ENCODE measurements at regions not wholly inside any gene's neighbourhood (a gene's known extent, or its start where the extent isn't known, plus 50 kb on each side); places are given as distances from the start of the nearest gene placed in this dataset.

DNA sequence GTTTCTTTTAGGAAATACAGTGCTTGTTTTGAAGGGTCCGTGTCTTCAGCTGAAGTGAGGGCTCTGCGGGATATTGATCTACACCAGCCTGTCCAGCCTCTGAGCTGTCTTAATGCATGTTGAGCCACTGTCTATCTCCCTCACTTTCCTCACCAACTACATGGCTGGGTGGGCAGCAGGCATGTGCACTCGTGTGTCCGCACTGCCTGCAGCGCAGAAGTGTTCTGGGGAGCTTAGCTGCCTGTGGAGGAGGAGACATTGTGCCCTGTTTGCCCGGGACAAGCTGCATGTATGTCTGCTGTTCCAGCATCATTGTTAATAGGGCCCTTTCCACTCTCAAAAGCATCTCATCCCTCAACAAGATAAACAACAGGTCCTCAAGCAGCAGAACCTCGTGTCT lies 133.1 kb upstream of the EEPD1 start:
- DNase-seq (ENCODE audit: low read depth in 2 of 2), result no peak
- Histone ChIP-seq H3K4me2 (ENCODE audit: extremely low read depth, insufficient read depth, low read length) (no peak overlapping the region), H2AFZ (ENCODE audit: low read length) (no peak overlapping the region), H3K27me3 (ENCODE audit: control insufficient read depth, insufficient read depth, low read length) (no peaks in the 10 kb centered on the region), H3K9ac (ENCODE audit: insufficient read depth, low read length) (no peak overlapping the region), H4K20me1 (ENCODE audit: control insufficient read depth, extremely low read depth, insufficient read depth, low read length) (no peaks in the 10 kb centered on the region), H3K4me1 (ENCODE audit: control insufficient read depth, extremely low read depth, insufficient read depth, low read length) (peaks cover 3% of the 10 kb centered on the region), H3K36me3 (ENCODE audit: control insufficient read depth, insufficient read depth, low read length) (no peaks in the 10 kb centered on the region), H3K79me2 (ENCODE audit: control insufficient read depth, insufficient read depth, low read length) (no peaks in the 10 kb centered on the region), H3K9me3 (ENCODE audit: control insufficient read depth, insufficient read depth, low read depth, low read length) (no peaks in the 10 kb centered on the region), H3K4me3 (replicated peaks in 1 of 4; ENCODE audit: control extremely low read depth in 1 of 4, insufficient read depth in 1 of 4, low read depth in 3 of 4, low read length in 4 of 4) (no peak overlapping the region), H3K27ac (ENCODE audit: insufficient read depth, low read length) (no peak overlapping the region)
- TF ChIP-seq, protein P1, sequence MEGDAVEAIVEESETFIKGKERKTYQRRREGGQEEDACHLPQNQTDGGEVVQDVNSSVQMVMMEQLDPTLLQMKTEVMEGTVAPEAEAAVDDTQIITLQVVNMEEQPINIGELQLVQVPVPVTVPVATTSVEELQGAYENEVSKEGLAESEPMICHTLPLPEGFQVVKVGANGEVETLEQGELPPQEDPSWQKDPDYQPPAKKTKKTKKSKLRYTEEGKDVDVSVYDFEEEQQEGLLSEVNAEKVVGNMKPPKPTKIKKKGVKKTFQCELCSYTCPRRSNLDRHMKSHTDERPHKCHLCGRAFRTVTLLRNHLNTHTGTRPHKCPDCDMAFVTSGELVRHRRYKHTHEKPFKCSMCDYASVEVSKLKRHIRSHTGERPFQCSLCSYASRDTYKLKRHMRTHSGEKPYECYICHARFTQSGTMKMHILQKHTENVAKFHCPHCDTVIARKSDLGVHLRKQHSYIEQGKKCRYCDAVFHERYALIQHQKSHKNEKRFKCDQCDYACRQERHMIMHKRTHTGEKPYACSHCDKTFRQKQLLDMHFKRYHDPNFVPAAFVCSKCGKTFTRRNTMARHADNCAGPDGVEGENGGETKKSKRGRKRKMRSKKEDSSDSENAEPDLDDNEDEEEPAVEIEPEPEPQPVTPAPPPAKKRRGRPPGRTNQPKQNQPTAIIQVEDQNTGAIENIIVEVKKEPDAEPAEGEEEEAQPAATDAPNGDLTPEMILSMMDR (conservative IDR thresholded peaks at IDR 0.05 in 1 of 2, IDR thresholded peaks at IDR 0.05 in 1 of 2; ENCODE audit: low read depth in 1 of 2, low read length in 2 of 2), result no peak
- TF ChIP-seq EZH2 (IDR thresholded peaks at IDR 0.05; ENCODE audit: low read length, missing control alignments), result no peak

DNA sequence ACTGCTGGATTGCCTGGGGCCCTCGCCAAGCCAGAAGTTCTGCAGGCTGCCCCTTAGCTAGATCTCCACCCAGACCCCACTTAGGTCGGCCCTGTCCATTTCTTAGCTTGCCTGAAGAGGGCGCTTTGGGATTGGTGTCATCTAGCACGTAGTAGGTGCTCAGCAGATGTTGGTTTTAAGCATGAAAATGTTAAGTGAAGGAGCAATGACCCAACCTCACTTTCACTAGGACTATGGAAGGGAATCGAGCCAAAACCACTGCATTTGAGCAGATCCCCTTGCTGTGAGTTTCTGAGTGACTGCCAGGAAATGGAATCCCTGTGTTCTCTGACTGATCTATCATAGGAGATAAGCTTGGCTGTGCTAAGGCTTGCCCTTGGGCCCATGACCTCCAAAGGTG lies 131.7 kb upstream of the EEPD1 start:
- DNase-seq (ENCODE audit: low read depth in 2 of 2), result peak; percentile 16 to 43
- no peaks in the 10 kb centered on the region for H3K27me3 ChIP-seq (ENCODE audit: control insufficient read depth, insufficient read depth, low read length)
- H3K79me2 ChIP-seq (ENCODE audit: control insufficient read depth, insufficient read depth, low read length), result no peaks in the 10 kb centered on the region
- peaks cover 2% of the 10 kb centered on the region for H3K4me1 ChIP-seq (ENCODE audit: control insufficient read depth, extremely low read depth, insufficient read depth, low read length)
- H3K27ac ChIP-seq (ENCODE audit: insufficient read depth, low read length), result no peak overlapping the region
- no peak overlapping the region for H3K4me3 ChIP-seq (replicated peaks in 1 of 4; ENCODE audit: control extremely low read depth in 1 of 4, insufficient read depth in 1 of 4, low read depth in 3 of 4, low read length in 4 of 4)
- H3K9me3 ChIP-seq (ENCODE audit: control insufficient read depth, insufficient read depth, low read depth, low read length), result no peaks in the 10 kb centered on the region
- no peaks in the 10 kb centered on the region for H3K36me3 ChIP-seq (ENCODE audit: control insufficient read depth, insufficient read depth, low read length)
- H4K20me1 ChIP-seq (ENCODE audit: control insufficient read depth, extremely low read depth, insufficient read depth, low read length), result no peaks in the 10 kb centered on the region
- H3K4me2 ChIP-seq (ENCODE audit: extremely low read depth, insufficient read depth, low read length), result no peak overlapping the region
- no peak overlapping the region for H2AFZ ChIP-seq (ENCODE audit: low read length)
- H3K9ac ChIP-seq (ENCODE audit: insufficient read depth, low read length), result no peak overlapping the region
- no peak for TF ChIP-seq EZH2 (IDR thresholded peaks at IDR 0.05; ENCODE audit: low read length, missing control alignments)
- TF ChIP-seq, protein P1 (conservative IDR thresholded peaks at IDR 0.05 in 1 of 2, IDR thresholded peaks at IDR 0.05 in 1 of 2; ENCODE audit: low read depth in 1 of 2, low read length in 2 of 2), result peak; percentile 27 to 47

DNA sequence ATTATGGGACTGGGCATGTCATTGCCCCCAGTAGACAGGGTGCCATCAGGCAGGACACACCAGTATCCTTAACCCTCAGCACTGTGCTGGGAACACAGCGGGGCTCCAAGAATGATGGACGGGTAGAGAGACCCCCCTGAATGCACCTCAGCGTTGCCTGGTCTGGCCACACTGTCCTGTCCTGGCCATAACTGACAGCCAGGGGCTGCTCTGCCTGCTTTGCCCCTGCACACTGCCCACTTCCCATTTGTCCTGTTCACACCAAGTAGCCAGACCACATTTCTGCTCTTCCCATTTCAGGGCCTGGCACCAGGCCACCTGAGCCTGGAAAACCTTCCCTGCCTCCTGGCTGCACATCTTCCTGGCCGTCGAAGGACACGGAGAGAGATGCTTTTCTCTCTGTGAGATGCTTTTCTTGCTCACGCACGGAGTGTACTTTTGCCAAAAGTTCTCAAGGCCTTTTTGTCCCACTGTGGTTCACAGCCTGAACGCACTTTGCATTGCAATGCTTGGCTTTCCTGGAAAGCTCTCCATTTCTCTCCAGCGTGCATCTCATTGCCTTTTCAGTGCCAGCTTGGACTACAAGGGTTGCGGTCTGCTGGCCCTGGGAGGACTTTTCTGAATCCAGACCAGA lies 131.0 kb upstream of the EEPD1 start:
- H2AFZ ChIP-seq (ENCODE audit: low read length), result no peak overlapping the region
- TF ChIP-seq, protein P1 (conservative IDR thresholded peaks at IDR 0.05 in 1 of 2, IDR thresholded peaks at IDR 0.05 in 1 of 2; ENCODE audit: low read depth in 1 of 2, low read length in 2 of 2), result no peak
- no peak for TF ChIP-seq EZH2 (IDR thresholded peaks at IDR 0.05; ENCODE audit: low read length, missing control alignments)
- no peak overlapping the region for H3K9ac ChIP-seq (ENCODE audit: insufficient read depth, low read length)
- no peak overlapping the region for H3K4me3 ChIP-seq (replicated peaks in 1 of 4; ENCODE audit: control extremely low read depth in 1 of 4, insufficient read depth in 1 of 4, low read depth in 3 of 4, low read length in 4 of 4)
- H3K27ac ChIP-seq (ENCODE audit: insufficient read depth, low read length), result no peak overlapping the region
- no peak overlapping the region for H3K4me2 ChIP-seq (ENCODE audit: extremely low read depth, insufficient read depth, low read length)
- no peaks in the 10 kb centered on the region for H4K20me1 ChIP-seq (ENCODE audit: control insufficient read depth, extremely low read depth, insufficient read depth, low read length)
- no peaks in the 10 kb centered on the region for H3K36me3 ChIP-seq (ENCODE audit: control insufficient read depth, insufficient read depth, low read length)
- peak in 1 of 2 donors; percentile 14 for DNase-seq (ENCODE audit: low read depth in 2 of 2)
- H3K4me1 ChIP-seq (ENCODE audit: control insufficient read depth, extremely low read depth, insufficient read depth, low read length), result peaks cover 2% of the 10 kb centered on the region
- no peaks in the 10 kb centered on the region for H3K9me3 ChIP-seq (ENCODE audit: control insufficient read depth, insufficient read depth, low read depth, low read length)
- no peaks in the 10 kb centered on the region for H3K27me3 ChIP-seq (ENCODE audit: control insufficient read depth, insufficient read depth, low read length)
- H3K79me2 ChIP-seq (ENCODE audit: control insufficient read depth, insufficient read depth, low read length), result no peaks in the 10 kb centered on the region
